GM23338 (cell line): ENCODE measurements at regions not wholly inside any gene's neighbourhood (a gene's known extent, or its start where the extent isn't known, plus 50 kb on each side); places are given as distances from the start of the nearest gene placed in this dataset.

ENCODE experiments used
- ATAC-seq: fragments of 200-7000 bp; cut with Tn5 transposase; 3 replicates; pipeline ENCODE4 v1.9.1; 2020
- DNase-seq: peaks from one replicate; pipeline ENCODE4 v3.0.0-alpha.2; 2015; ENCODE audit warnings: low spot score
- H2AFZ ChIP-seq: fragments of 200-600 bp; sonication (generic); 2 replicates; pipeline ENCODE4 v1.8.0; 2016; ENCODE audit warnings: antibody characterized with exemption, mild to moderate bottlenecking, moderate library complexity
- H3F3A ChIP-seq: fragments of 200-600 bp; sonication (generic); replicated peaks from 2 replicates; pipeline ENCODE4 v1.8.0; 2017; ENCODE audit warnings: antibody characterized with exemption, mixed run types, low read depth
- H3K27ac ChIP-seq: fragments of 200-600 bp; sonication (generic); 2 replicates; pipeline ENCODE4 v1.6.1; 2016; ENCODE audit warnings: low read depth
- H3K27me3 ChIP-seq: fragments of 200-600 bp; sonication (generic); 2 replicates; pipeline ENCODE4 v1.8.0; 2016; ENCODE audit warnings: mild to moderate bottlenecking, mixed run types, moderate library complexity; ENCODE audit not compliant: insufficient read depth
- H3K36me3 ChIP-seq: fragments of 200-600 bp; sonication (generic); 2 replicates; pipeline ENCODE4 v1.8.0; 2016; ENCODE audit warnings: mild to moderate bottlenecking; ENCODE audit not compliant: insufficient read depth
- H3K4me1 ChIP-seq: fragments of 200-600 bp; sonication (generic); 2 replicates; pipeline ENCODE4 v1.8.0; 2016; ENCODE audit warnings: mild to moderate bottlenecking, moderate library complexity; ENCODE audit not compliant: insufficient read depth
- H3K4me2 ChIP-seq: fragments of 200-600 bp; sonication (generic); 2 replicates; pipeline ENCODE4 v1.7.1; 2017; ENCODE audit warnings: mixed run types
- H3K4me3 ChIP-seq: fragments of 200-600 bp; sonication (generic); 2 replicates; pipeline ENCODE4 v1.6.1; 2016; ENCODE audit warnings: mixed run types
- H3K79me2 ChIP-seq: fragments of 200-600 bp; sonication (generic); replicated peaks from 2 replicates; pipeline ENCODE4 v1.8.0; 2017; ENCODE audit warnings: mild to moderate bottlenecking; ENCODE audit not compliant: insufficient read depth
- H3K9me2 ChIP-seq: fragments of 200-600 bp; sonication (generic); 2 replicates; pipeline ENCODE4 v1.8.0; 2017; ENCODE audit not compliant: insufficient read depth
- H4K20me1 ChIP-seq: fragments of 200-600 bp; sonication (generic); replicated peaks from 2 replicates; pipeline ENCODE4 v1.8.0; 2017; ENCODE audit warnings: mild to moderate bottlenecking; ENCODE audit not compliant: insufficient read depth
- H3K27ac Mint-ChIP-seq: 2 replicates; pipeline ENCODE4 v1.8.0; 2020; ENCODE audit warnings: inconsistent platforms, mild to moderate bottlenecking, moderate library complexity, mixed read lengths
- H3K27me3 Mint-ChIP-seq: 3 replicates; pipeline ENCODE4 v1.8.0; 2022; ENCODE audit warnings: low read depth, mild to moderate bottlenecking, moderate library complexity, mixed read lengths, inconsistent platforms; ENCODE audit not compliant: insufficient read depth, poor library complexity
- H3K36me3 Mint-ChIP-seq: 3 replicates; pipeline ENCODE4 v1.8.0; 2021; ENCODE audit warnings: low read depth, mild to moderate bottlenecking, inconsistent platforms, moderate library complexity, mixed read lengths
- H3K4me1 Mint-ChIP-seq: 3 replicates; pipeline ENCODE4 v1.8.0; 2020; ENCODE audit warnings: mild to moderate bottlenecking, inconsistent platforms, mixed read lengths
- H3K4me3 Mint-ChIP-seq: 3 replicates; pipeline ENCODE4 v1.8.0; 2021; ENCODE audit warnings: moderate library complexity, mild to moderate bottlenecking, inconsistent platforms, mixed read lengths
- H3K9me3 Mint-ChIP-seq: 3 replicates; pipeline ENCODE4 v1.8.0; 2020; ENCODE audit warnings: moderate library complexity, mild to moderate bottlenecking, inconsistent platforms, mixed read lengths
- CREB1 ChIP-seq: fragments of 250-450 bp; sonication (Bioruptor Pico); IDR thresholded peaks from 2 replicates; pipeline ENCODE4 v1.5.0; 2020; ENCODE audit warnings: low read depth, mild to moderate bottlenecking, moderate library complexity
- ETS1 ChIP-seq: IDR thresholded peaks from 2 replicates; pipeline ENCODE4 v1.6.1; 2016; ENCODE audit warnings: antibody characterized with exemption
- NANOG ChIP-seq: IDR thresholded peaks from 2 replicates; pipeline ENCODE4 v1.6.1; 2016; ENCODE audit warnings: antibody characterized with exemption, borderline replicate concordance
- ZNF114 ChIP-seq: fragments of 250-450 bp; sonication (Bioruptor Pico); IDR thresholded peaks from 2 replicates; pipeline ENCODE4 v1.5.0; 2020; ENCODE audit warnings: mild to moderate bottlenecking, moderate library complexity
- ZNF331 ChIP-seq: fragments of 250-450 bp; sonication (Bioruptor Pico); IDR thresholded peaks from 2 replicates; pipeline ENCODE4 v1.5.0; 2020; ENCODE audit warnings: low read depth, mild to moderate bottlenecking, moderate library complexity
- ZNF462 ChIP-seq: fragments of 250-450 bp; sonication (Bioruptor Pico); IDR thresholded peaks from 2 replicates; pipeline ENCODE4 v1.5.0; 2020; ENCODE audit warnings: mild to moderate bottlenecking, moderate library complexity
- TF ChIP-seq, protein P1 (sequence below): IDR thresholded peaks from one replicate; pipeline ENCODE4 v1.6.1; 2018; ENCODE audit warnings: antibody characterized with exemption; ENCODE audit not compliant: unreplicated experiment
- TF ChIP-seq, protein P2 (sequence below), 2 experiments: fragments of 200-600 bp in 1 of 2; sonication (generic) in 1 of 2; conservative IDR thresholded peaks; 2 replicates each; pipeline versions ENCODE4 v1.5.1 to v1.6.1; 2016 to 2017; ENCODE audit warnings: antibody characterized with exemption in 2 of 2, low read depth in 2 of 2, mild to moderate bottlenecking in 2 of 2, moderate library complexity in 1 of 2

DNA sequence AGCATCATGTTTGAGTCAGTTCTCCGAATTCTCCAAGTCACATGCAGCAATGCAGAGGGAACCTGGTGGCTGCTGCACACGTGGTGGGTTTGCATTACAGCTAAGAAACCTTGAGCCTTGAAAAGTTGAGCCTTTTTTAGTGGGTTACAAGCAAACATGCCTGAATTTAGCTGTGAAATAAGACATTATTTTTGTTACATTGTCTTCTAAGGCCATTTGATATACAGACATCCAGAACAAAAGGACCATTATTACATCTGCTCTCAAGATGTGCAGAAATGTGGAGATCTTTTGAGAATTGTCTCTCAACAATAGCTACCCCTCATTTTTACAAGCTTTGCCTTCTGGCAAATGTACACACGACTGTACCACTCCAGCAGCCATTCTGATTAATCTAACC lies 720.5 kb upstream of the SLC35B3 start:
- no peak for ATAC-seq

More for the DNA sequence above, 720.5 kb upstream of the SLC35B3 start:
- no peak for DNase-seq
- no peaks in the 10 kb centered on the region for H3K27me3 ChIP-seq
- H3F3A ChIP-seq, result no peaks in the 10 kb centered on the region
- H3K4me1 ChIP-seq, result no peaks in the 10 kb centered on the region
- no peaks in the 10 kb centered on the region; the same call in 1 of the 2 replicates for H3K9me2 ChIP-seq
- no peak overlapping the region for H3K4me3 Mint-ChIP-seq
- H2AFZ ChIP-seq, result peak overlapping the region; percentile 38; the same call in 1 of the 2 replicates
- no peak overlapping the region for H3K4me2 ChIP-seq
- H3K9me3 Mint-ChIP-seq, result peaks cover 5% of the 10 kb centered on the region; the same call in 1 of the 3 replicates
- H3K79me2 ChIP-seq, result no peaks in the 10 kb centered on the region
- no peak for TF ChIP-seq CREB1 (CRISPR knock-in tag)
- no peak for TF ChIP-seq ETS1
- TF ChIP-seq, protein P1, sequence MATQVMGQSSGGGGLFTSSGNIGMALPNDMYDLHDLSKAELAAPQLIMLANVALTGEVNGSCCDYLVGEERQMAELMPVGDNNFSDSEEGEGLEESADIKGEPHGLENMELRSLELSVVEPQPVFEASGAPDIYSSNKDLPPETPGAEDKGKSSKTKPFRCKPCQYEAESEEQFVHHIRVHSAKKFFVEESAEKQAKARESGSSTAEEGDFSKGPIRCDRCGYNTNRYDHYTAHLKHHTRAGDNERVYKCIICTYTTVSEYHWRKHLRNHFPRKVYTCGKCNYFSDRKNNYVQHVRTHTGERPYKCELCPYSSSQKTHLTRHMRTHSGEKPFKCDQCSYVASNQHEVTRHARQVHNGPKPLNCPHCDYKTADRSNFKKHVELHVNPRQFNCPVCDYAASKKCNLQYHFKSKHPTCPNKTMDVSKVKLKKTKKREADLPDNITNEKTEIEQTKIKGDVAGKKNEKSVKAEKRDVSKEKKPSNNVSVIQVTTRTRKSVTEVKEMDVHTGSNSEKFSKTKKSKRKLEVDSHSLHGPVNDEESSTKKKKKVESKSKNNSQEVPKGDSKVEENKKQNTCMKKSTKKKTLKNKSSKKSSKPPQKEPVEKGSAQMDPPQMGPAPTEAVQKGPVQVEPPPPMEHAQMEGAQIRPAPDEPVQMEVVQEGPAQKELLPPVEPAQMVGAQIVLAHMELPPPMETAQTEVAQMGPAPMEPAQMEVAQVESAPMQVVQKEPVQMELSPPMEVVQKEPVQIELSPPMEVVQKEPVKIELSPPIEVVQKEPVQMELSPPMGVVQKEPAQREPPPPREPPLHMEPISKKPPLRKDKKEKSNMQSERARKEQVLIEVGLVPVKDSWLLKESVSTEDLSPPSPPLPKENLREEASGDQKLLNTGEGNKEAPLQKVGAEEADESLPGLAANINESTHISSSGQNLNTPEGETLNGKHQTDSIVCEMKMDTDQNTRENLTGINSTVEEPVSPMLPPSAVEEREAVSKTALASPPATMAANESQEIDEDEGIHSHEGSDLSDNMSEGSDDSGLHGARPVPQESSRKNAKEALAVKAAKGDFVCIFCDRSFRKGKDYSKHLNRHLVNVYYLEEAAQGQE, result no peak
- TF ChIP-seq, protein P2, sequence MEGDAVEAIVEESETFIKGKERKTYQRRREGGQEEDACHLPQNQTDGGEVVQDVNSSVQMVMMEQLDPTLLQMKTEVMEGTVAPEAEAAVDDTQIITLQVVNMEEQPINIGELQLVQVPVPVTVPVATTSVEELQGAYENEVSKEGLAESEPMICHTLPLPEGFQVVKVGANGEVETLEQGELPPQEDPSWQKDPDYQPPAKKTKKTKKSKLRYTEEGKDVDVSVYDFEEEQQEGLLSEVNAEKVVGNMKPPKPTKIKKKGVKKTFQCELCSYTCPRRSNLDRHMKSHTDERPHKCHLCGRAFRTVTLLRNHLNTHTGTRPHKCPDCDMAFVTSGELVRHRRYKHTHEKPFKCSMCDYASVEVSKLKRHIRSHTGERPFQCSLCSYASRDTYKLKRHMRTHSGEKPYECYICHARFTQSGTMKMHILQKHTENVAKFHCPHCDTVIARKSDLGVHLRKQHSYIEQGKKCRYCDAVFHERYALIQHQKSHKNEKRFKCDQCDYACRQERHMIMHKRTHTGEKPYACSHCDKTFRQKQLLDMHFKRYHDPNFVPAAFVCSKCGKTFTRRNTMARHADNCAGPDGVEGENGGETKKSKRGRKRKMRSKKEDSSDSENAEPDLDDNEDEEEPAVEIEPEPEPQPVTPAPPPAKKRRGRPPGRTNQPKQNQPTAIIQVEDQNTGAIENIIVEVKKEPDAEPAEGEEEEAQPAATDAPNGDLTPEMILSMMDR (conservative IDR thresholded peaks at IDR 0.05; ENCODE audit: low read depth in 2 of 2), result no peak
- TF ChIP-seq ZNF331 (CRISPR knock-in tag), result no peak
- TF ChIP-seq ZNF462 (CRISPR knock-in tag), result no peak
- TF ChIP-seq NANOG, result no peak
- no peak for TF ChIP-seq ZNF114
- no peak overlapping the region for H3K27ac Mint-ChIP-seq
- peaks cover 4% of the 10 kb centered on the region for H3K27me3 Mint-ChIP-seq
- no peak overlapping the region for H3K27ac ChIP-seq
- no peak overlapping the region for H3K4me3 ChIP-seq
- H3K4me1 Mint-ChIP-seq, result no peaks in the 10 kb centered on the region
- no peaks in the 10 kb centered on the region for H4K20me1 ChIP-seq
- H3K36me3 Mint-ChIP-seq, result no peaks in the 10 kb centered on the region
- no peaks in the 10 kb centered on the region for H3K36me3 ChIP-seq
